Neural cell (in vitro differentiated cells): ENCODE measurements at regions not wholly inside any gene's neighbourhood (a gene's known extent, or its start where the extent isn't known, plus 50 kb on each side); places are given as distances from the start of the nearest gene placed in this dataset.

Experiments
- H2AFZ ChIP-seq: fragments of 200-600, 300-800 bp; sonication (generic), shearing (Covaris generic); 2 replicates; pipeline ENCODE4 v1.6.0; 2014; ENCODE audit warnings: low read depth, mild to moderate bottlenecking, antibody characterized with exemption, low read length, moderate library complexity
- H3F3A ChIP-seq: fragments of 200-600 bp; shearing (Covaris generic); 2 replicates; pipeline ENCODE4 v1.6.1; 2016; ENCODE audit warnings: mild to moderate bottlenecking, moderate library complexity, mixed read lengths, antibody characterized with exemption, low read length; ENCODE audit not compliant: insufficient read depth, poor library complexity, severe bottlenecking
- H3K27ac ChIP-seq: fragments of 200-600, 300-800 bp; sonication (generic), shearing (Covaris generic); 2 replicates; pipeline ENCODE4 v1.5.1; 2014; ENCODE audit warnings: mild to moderate bottlenecking, low read length, moderate library complexity
- H3K27me3 ChIP-seq: fragments of 300-800, 200-600 bp; sonication (generic), shearing (Covaris generic); 2 replicates; pipeline ENCODE4 v1.6.0; 2014; ENCODE audit warnings: mild to moderate bottlenecking, low read depth, low read length, moderate library complexity; ENCODE audit not compliant: insufficient read depth
- H3K36me3 ChIP-seq: fragments of 300-800, 200-600 bp; sonication (generic), shearing (Covaris generic); 2 replicates; pipeline ENCODE4 v1.5.1; 2014; ENCODE audit warnings: mild to moderate bottlenecking, antibody characterized with exemption, low read length, moderate library complexity; ENCODE audit not compliant: insufficient read depth
- H3K4me2 ChIP-seq: fragments of 300-800, 200-600 bp; sonication (generic), shearing (Covaris generic); 2 replicates; pipeline ENCODE4 v1.6.0; 2014; ENCODE audit warnings: mild to moderate bottlenecking, low read length
- H3K4me3 ChIP-seq: fragments of 300-800, 200-600 bp; sonication (generic), shearing (Covaris generic); 2 replicates; pipeline ENCODE4 v1.5.1; 2014; ENCODE audit warnings: mild to moderate bottlenecking, low read length, moderate library complexity
- H3K79me2 ChIP-seq: fragments of 200-600 bp; shearing (Covaris generic); replicated peaks from 2 replicates; pipeline ENCODE4 v1.6.0; 2014; ENCODE audit warnings: mild to moderate bottlenecking, low read length, moderate library complexity; ENCODE audit not compliant: insufficient read depth
- H3K9ac ChIP-seq: fragments of 300-800, 200-600 bp; sonication (generic), shearing (Covaris generic); 2 replicates; pipeline ENCODE4 v1.6.1; 2016; ENCODE audit warnings: mild to moderate bottlenecking, low read length, mixed read lengths
- H3K9me2 ChIP-seq: fragments of 200-600 bp; shearing (Covaris generic); 2 replicates; pipeline ENCODE4 v1.6.1; 2016; ENCODE audit warnings: mild to moderate bottlenecking, low read length, mixed read lengths; ENCODE audit not compliant: insufficient read depth
- H3K9me3 ChIP-seq: fragments of 200-600, 300-800 bp; sonication (generic), shearing (Covaris generic); 2 replicates; pipeline ENCODE4 v1.6.1; 2016; ENCODE audit warnings: mild to moderate bottlenecking, mixed run types, low read length, moderate library complexity, mixed read lengths
- H4K20me1 ChIP-seq: fragments of 200-600 bp; shearing (Covaris generic); 2 replicates; pipeline ENCODE4 v1.6.1; 2016; ENCODE audit warnings: mild to moderate bottlenecking, mixed run types; ENCODE audit not compliant: insufficient read depth
- EP300 ChIP-seq: fragments of 450-650 bp; conservative IDR thresholded peaks from 2 replicates; pipeline ENCODE4 v1.6.1; 2014; ENCODE audit warnings: antibody characterized with exemption, mild to moderate bottlenecking, moderate library complexity; ENCODE audit not compliant: poor library complexity, severe bottlenecking
- EZH2 ChIP-seq: fragments of 200-600, 300-800 bp; shearing (Covaris generic), sonication (generic); IDR thresholded peaks from 2 replicates; pipeline ENCODE4 v1.6.1; 2014; ENCODE audit warnings: antibody characterized with exemption, low read length, borderline replicate concordance, mild to moderate bottlenecking; ENCODE audit not compliant: insufficient read depth, poor library complexity, severe bottlenecking
- MXI1 ChIP-seq: fragments of 450-650 bp; conservative IDR thresholded peaks from 2 replicates; pipeline ENCODE4 v1.6.1; 2014; ENCODE audit warnings: antibody characterized with exemption, mild to moderate bottlenecking; ENCODE audit not compliant: poor library complexity, severe bottlenecking
- POLR2AphosphoS5 ChIP-seq: IDR thresholded peaks from 2 replicates; pipeline ENCODE4 v1.6.1; 2012
- RAD21 ChIP-seq: fragments of 450-650 bp; conservative IDR thresholded peaks from 2 replicates; pipeline ENCODE4 v1.6.1; 2014; ENCODE audit warnings: antibody characterized with exemption, mild to moderate bottlenecking, moderate library complexity
- SMC3 ChIP-seq: fragments of 450-650 bp; conservative IDR thresholded peaks from 2 replicates; pipeline ENCODE4 v1.6.1; 2014; ENCODE audit warnings: antibody characterized with exemption, mild to moderate bottlenecking, moderate library complexity; ENCODE audit not compliant: poor library complexity
- TAF1 ChIP-seq: IDR thresholded peaks from 2 replicates; pipeline ENCODE4 v1.6.1; 2012; ENCODE audit warnings: low read depth
- TF ChIP-seq, protein P1 (sequence below): IDR thresholded peaks from 2 replicates; pipeline ENCODE4 v1.6.1; 2012; ENCODE audit warnings: borderline replicate concordance
- TF ChIP-seq, protein P2 (sequence below): fragments of 450-650 bp; IDR thresholded peaks from 2 replicates; pipeline ENCODE4 v1.5.1; 2014; ENCODE audit warnings: antibody characterized with exemption, mild to moderate bottlenecking, moderate library complexity; ENCODE audit not compliant: poor library complexity, severe bottlenecking

DNA sequence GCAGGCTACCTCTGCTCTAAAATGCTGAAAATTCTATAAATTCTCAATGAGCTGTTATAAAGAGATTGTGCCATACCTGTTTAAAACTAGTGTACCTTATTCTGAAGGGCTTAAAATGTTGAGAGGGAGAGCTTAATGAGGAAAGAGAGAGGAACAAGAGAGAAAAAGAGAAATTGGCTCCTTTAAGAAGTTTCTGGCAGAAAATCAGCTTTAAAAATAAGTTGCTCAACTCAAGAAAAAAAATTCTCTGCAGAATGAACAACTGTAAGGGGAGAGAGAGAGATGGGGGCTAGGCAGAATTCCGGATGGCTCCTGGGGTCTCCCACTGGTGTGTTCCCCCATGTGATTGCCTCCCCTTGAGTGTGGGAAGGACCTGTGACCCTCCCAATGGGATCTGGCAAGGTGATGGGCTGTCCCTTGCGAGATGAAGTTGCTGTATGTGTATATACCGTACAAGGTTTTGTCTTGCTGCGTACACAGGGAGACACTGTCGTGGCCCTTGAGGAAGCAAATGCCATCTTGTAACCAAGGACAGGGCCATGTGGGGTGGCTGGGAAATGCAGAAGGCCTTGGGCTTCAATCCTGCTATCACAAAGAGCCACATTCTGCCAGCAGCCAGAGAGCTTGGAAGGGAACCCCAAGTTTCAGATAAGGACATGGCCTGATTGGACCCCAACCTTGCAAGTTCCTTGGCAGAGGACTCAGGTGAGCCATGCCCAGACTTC, 64.3 kb upstream of the S1PR3 start:
- Histone ChIP-seq H3F3A (no peaks in the 10 kb centered on the region), H3K36me3 (no peaks in the 10 kb centered on the region), H3K27me3 (no peaks in the 10 kb centered on the region), H3K9me2 (no peaks in the 10 kb centered on the region), H3K9me3 (no peaks in the 10 kb centered on the region), H3K4me3 (no peak overlapping the region), H3K9ac (no peak overlapping the region), H3K27ac (no peak overlapping the region), H3K79me2 (no peaks in the 10 kb centered on the region), H4K20me1 (no peaks in the 10 kb centered on the region), H3K4me2 (no peak overlapping the region), H2AFZ (no peak overlapping the region)
- no peak for TF ChIP-seq EP300
- TF ChIP-seq POLR2AphosphoS5 = no peak
- TF ChIP-seq, protein P1, sequence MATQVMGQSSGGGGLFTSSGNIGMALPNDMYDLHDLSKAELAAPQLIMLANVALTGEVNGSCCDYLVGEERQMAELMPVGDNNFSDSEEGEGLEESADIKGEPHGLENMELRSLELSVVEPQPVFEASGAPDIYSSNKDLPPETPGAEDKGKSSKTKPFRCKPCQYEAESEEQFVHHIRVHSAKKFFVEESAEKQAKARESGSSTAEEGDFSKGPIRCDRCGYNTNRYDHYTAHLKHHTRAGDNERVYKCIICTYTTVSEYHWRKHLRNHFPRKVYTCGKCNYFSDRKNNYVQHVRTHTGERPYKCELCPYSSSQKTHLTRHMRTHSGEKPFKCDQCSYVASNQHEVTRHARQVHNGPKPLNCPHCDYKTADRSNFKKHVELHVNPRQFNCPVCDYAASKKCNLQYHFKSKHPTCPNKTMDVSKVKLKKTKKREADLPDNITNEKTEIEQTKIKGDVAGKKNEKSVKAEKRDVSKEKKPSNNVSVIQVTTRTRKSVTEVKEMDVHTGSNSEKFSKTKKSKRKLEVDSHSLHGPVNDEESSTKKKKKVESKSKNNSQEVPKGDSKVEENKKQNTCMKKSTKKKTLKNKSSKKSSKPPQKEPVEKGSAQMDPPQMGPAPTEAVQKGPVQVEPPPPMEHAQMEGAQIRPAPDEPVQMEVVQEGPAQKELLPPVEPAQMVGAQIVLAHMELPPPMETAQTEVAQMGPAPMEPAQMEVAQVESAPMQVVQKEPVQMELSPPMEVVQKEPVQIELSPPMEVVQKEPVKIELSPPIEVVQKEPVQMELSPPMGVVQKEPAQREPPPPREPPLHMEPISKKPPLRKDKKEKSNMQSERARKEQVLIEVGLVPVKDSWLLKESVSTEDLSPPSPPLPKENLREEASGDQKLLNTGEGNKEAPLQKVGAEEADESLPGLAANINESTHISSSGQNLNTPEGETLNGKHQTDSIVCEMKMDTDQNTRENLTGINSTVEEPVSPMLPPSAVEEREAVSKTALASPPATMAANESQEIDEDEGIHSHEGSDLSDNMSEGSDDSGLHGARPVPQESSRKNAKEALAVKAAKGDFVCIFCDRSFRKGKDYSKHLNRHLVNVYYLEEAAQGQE = no peak
- TF ChIP-seq SMC3 = no peak
- TF ChIP-seq RAD21 = no peak
- TF ChIP-seq EZH2 = no peak
- TF ChIP-seq, protein P2, sequence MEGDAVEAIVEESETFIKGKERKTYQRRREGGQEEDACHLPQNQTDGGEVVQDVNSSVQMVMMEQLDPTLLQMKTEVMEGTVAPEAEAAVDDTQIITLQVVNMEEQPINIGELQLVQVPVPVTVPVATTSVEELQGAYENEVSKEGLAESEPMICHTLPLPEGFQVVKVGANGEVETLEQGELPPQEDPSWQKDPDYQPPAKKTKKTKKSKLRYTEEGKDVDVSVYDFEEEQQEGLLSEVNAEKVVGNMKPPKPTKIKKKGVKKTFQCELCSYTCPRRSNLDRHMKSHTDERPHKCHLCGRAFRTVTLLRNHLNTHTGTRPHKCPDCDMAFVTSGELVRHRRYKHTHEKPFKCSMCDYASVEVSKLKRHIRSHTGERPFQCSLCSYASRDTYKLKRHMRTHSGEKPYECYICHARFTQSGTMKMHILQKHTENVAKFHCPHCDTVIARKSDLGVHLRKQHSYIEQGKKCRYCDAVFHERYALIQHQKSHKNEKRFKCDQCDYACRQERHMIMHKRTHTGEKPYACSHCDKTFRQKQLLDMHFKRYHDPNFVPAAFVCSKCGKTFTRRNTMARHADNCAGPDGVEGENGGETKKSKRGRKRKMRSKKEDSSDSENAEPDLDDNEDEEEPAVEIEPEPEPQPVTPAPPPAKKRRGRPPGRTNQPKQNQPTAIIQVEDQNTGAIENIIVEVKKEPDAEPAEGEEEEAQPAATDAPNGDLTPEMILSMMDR = no peak
- TF ChIP-seq MXI1 = no peak
- TF ChIP-seq TAF1 = no peak

- no peak overlapping the region for H3K9ac ChIP-seq
- TF ChIP-seq RAD21 = no peak
- TF ChIP-seq MXI1 = no peak
- no peak for TF ChIP-seq POLR2AphosphoS5
- TF ChIP-seq, protein P1 = no peak
- no peak for TF ChIP-seq EP300
- TF ChIP-seq, protein P2 = no peak
- H2AFZ ChIP-seq = no peak overlapping the region
- H3K27ac ChIP-seq = no peak overlapping the region
- no peaks in the 10 kb centered on the region for H4K20me1 ChIP-seq
- H3K36me3 ChIP-seq = no peaks in the 10 kb centered on the region
- no peaks in the 10 kb centered on the region for H3K9me3 ChIP-seq
- no peak overlapping the region for H3K4me3 ChIP-seq
- no peaks in the 10 kb centered on the region for H3K27me3 ChIP-seq
- H3K79me2 ChIP-seq = no peaks in the 10 kb centered on the region
- no peak overlapping the region for H3K4me2 ChIP-seq
- no peaks in the 10 kb centered on the region for H3F3A ChIP-seq
- no peaks in the 10 kb centered on the region for H3K9me2 ChIP-seq
Measured at GRCh38 chr9:88927510-88927909, 63.8 kb upstream of the S1PR3 start.
